ENCODE measurements at regions not wholly inside any gene's neighbourhood (a gene's known extent, or its start where the extent isn't known, plus 50 kb on each side); places are given as distances from the start of the nearest gene placed in this dataset.
A peak's percentile ranks its signal among the peaks of the same experiment; 100 is the strongest.

GRCh38 chr5:68958428-68958827 is 135.4 kb upstream of the SLC30A5 start:
- no peak for DNase-seq

- no peak for DNase-seq
Measured at GRCh38 chr5:68960456-68960855, 133.4 kb upstream of the SLC30A5 start.

GRCh38 chr5:68960961-68961360 is 132.9 kb upstream of the SLC30A5 start:
- DNase-seq = no peak

GRCh38 chr5:68961762-68962161 is 132.1 kb upstream of the SLC30A5 start:
- no peak for DNase-seq

GRCh38 chr5:68962757-68963484 is 130.9 kb upstream of the SLC30A5 start:
- DNase-seq = peak in 1 of 2 donors; percentile 4

GRCh38 chr5:68964679-68965078 is 129.1 kb upstream of the SLC30A5 start:
- DNase-seq = no peak

GRCh38 chr5:68965926-68966325 is 127.9 kb upstream of the SLC30A5 start:
- no peak for DNase-seq

GRCh38 chr5:68966596-68966995 is 127.2 kb upstream of the SLC30A5 start:
- no peak for DNase-seq

- DNase-seq = no peak
Measured at GRCh38 chr5:68968429-68968828, 125.4 kb upstream of the SLC30A5 start.

- DNase-seq = no peak
Measured at GRCh38 chr5:68970617-68971016, 123.2 kb upstream of the SLC30A5 start.

- no peak for DNase-seq
Measured at GRCh38 chr5:68973696-68974095, 120.1 kb upstream of the SLC30A5 start.

- DNase-seq = no peak
Measured at GRCh38 chr5:68983043-68983442, 110.8 kb upstream of the SLC30A5 start.

- DNase-seq = no peak
Measured at GRCh38 chr5:68983959-68984358, 109.9 kb upstream of the SLC30A5 start.

- no peak for DNase-seq
Measured at GRCh38 chr5:68991279-68992084, 102.3 kb upstream of the SLC30A5 start.

GRCh38 chr5:68994645-68995044 is 99.2 kb upstream of the SLC30A5 start:
- no peak for DNase-seq

GRCh38 chr5:68995845-68996545 is 97.8 kb upstream of the SLC30A5 start:
- no peak for DNase-seq

- DNase-seq = no peak
Measured at GRCh38 chr5:68999181-68999580, 94.6 kb upstream of the SLC30A5 start.

GRCh38 chr5:69000216-69000919 is 93.4 kb upstream of the SLC30A5 start:
- no peak for DNase-seq

- DNase-seq = no peak
Measured at GRCh38 chr5:69000949-69001348, 92.9 kb upstream of the SLC30A5 start.

GRCh38 chr5:69001627-69002026 is 92.2 kb upstream of the SLC30A5 start:
- no peak for DNase-seq

- no peak for DNase-seq
Measured at GRCh38 chr5:69004127-69004526, 89.7 kb upstream of the SLC30A5 start.

GRCh38 chr5:69004676-69005075 is 89.1 kb upstream of the SLC30A5 start:
- no peak for DNase-seq

- no peak for DNase-seq
Measured at GRCh38 chr5:69006030-69006429, 87.8 kb upstream of the SLC30A5 start.

Measured in CD4-positive, alpha-beta T cell treated with Interferon alpha-2 for 1 hour (primary cell).